Left cardiac atrium (tissue), 4 donors: ENCODE measurements at regions not wholly inside any gene's neighbourhood (a gene's known extent, or its start where the extent isn't known, plus 50 kb on each side); places are given as distances from the start of the nearest gene placed in this dataset.

Source experiments
- ATAC-seq, 2 donors: fragments of 200-7000 bp; cut with Tn5 transposase; one replicate each; pipeline ENCODE4 v1.9.1; 2020; ENCODE audit warnings: mild to moderate bottlenecking in 2 of 2, moderate library complexity in 2 of 2
- DNase-seq: peaks from one replicate; pipeline ENCODE4 v3.0.0-alpha.2; 2020
- intact Hi-C, 2 donors: fragments of 100-400 bp; cut with DNase I; formaldehyde crosslinking; loops; one replicate each; pipeline versions ENCODE4 v1.14.1 to v1.15.1; 2022 to 2023
- donor health status: DM: no; HTN: yes; CAD: no.
- donor health status: DM: no; HTN: yes; CAD: no; lungs with severe emphysema.
- donor health status: DM: yes; HTN: yes; CAD: no.
- donor health status: Dilated cardiomyopathy.

DNA sequence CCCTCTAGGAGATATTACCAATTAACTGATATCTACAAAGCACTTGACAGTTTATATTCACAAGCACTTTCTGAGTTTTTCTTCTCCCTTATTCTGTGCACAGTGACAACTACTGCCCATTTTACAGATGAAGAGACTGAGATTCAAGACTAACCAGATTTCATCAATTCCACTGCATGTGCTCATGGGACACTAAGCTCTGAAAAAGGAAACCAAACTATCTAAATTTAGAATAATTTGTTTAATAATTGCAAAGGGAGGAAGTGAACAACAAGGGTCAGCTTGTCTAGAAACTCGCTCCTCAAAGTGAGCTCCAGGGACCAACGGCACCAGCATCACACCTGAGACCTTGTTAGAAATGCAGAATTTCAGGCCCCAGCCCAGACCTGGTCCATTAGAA, 50.8 kb upstream of the MYLIP start:
- DNase-seq (no peak), ATAC-seq (no peak)
- intact Hi-C loops, result no loop called here

DNA sequence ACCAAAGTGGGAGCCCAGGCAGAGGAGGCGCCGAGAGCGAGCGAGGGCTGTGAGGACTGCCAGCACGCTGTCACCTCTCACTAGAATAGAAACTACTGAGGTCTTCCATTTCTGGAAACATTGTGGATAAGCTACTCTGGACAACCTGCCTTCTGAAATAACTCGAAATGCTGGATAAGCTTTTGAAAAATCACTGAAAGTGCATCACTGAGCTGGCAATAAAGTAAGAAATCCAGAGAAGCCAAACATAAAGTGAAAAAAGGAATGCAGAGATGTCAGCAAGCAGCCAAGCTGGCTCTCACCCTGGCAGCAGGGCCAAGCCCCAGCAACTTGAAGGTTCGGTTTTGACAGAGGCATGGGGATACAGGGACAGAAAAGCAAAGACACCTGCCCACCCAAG, 59.2 kb upstream of the MYLIP start:
- ATAC-seq, result no peak
- intact Hi-C loops, result no loop called here
- no peak for DNase-seq

- ATAC-seq (no peak), DNase-seq (no peak)
- intact Hi-C loops, result no loop called here
These were observed 59.7 kb upstream of the MYLIP start for GRCh38 chr6:16069222-16069621.

- DNase-seq (no peak), ATAC-seq (no peak)
- intact Hi-C loops, result no loop called here
These were observed 61.3 kb upstream of the MYLIP start for GRCh38 chr6:16067568-16067967.

DNA sequence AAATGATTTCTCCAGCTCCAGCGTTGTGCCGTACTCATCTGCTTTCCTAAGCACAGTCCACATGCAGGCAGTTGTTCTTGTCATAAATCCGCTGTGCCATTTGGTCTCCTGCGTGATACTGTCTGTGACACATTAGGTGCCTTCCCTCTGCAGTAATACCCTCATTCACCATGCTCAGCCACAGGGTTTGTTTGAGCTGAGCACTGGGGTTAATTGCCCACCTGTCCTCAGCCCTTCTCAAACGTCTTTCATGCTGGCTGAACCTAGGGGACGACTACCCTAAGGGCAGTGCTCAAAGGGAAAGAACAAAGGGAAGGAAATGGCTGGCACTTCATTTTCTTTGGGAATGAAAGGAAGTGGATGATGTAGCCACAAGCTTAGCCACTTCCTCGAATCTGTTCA, 64.2 kb upstream of the MYLIP start:
- no peak for DNase-seq
- ATAC-seq, result no peak
- intact Hi-C loops, result no loop called here

GRCh38 chr6:16063580-16063979, 65.3 kb upstream of the MYLIP start:
- DNase-seq (no peak), ATAC-seq (no peak)
- intact Hi-C loops, result no loop called here

GRCh38 chr6:16061818-16062217, 67.1 kb upstream of the MYLIP start:
- ATAC-seq (no peak), DNase-seq (no peak)
- intact Hi-C loops, result no loop called here

- ATAC-seq (no peak), DNase-seq (no peak)
- intact Hi-C loops, result no loop called here
These were observed 68.8 kb upstream of the MYLIP start for GRCh38 chr6:16060039-16060438.

- intact Hi-C loops, result no loop called here
- ATAC-seq, result no peak
- no peak for DNase-seq
These were observed 69.4 kb upstream of the MYLIP start for GRCh38 chr6:16059496-16059895.

DNA sequence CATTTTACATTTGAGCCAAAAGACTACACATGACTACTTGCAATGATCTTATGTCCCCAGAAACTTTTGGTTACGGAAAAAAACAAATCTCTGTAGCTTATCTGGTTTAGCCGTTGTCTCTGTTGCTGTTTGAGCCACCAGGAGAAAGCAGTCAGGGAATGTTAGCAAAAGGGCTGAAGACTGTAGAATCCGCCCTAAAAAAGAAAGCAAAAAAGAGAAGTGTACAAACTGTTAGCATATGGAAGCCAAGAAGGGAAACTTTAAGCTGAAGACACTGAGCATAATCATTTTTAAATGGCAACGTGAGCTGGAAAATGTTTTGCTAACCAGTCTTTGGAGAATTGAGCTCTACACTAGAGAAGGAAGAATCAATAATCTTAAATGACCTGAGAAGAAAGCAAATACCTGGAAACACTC, 69.9 kb upstream of the MYLIP start:
- intact Hi-C loops, result no loop called here
- ATAC-seq (no peak), DNase-seq (no peak)

- intact Hi-C loops, result no loop called here
- ATAC-seq (no peak), DNase-seq (no peak)
These were observed 70.5 kb upstream of the MYLIP start for GRCh38 chr6:16058201-16058928.

DNA sequence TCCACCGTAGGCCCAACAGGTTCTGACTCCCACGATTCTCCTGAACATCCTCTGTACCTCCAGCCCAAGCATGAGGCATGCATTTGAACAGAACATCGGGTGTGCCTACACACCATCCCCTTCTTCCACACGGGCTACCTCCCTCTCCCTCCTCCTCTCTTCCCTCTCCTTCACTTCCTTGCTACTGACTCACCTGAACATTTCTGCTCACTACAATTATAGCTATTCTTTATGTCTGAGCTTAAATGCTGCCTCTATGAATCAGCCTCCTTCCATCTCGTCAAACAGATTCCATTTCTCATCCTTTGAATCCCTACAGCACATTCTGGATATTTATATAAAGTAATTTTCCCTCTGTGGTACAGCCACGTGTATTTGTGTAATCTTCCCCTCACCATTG, 71.4 kb upstream of the MYLIP start:
- no peak for ATAC-seq
- intact Hi-C loops, result no loop called here

DNA sequence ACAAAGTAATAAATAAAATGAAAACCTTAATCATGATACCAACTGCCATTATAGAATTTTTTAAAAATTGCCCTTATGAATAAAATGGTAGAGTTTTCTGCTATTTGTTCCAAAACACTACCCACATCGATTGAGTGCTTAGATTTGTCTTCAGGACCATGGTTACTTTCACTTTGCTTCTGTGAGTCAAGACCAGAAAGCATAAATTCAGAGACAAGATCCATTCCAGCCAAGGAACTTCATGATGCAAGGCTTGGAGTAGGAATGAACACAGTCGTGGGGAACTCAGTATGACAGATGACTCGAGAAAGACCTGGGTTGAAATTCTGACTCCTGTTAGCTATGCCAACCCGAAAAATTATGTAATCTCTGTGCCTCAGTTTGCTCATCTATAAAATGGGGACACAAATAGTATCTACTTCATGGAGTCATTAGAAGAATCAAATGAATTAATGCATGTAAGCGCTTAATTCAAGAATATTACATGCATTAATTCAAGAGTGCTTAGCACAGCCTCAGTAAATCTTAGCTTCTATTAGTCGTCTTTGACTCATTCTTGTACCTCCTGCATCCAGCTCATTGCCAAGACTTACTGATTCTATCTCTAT, 72.5 kb upstream of the MYLIP start:
- no peak for DNase-seq
- intact Hi-C loops, result no loop called here
- no peak for ATAC-seq

More for the DNA sequence above, 71.4 kb upstream of the MYLIP start:
- DNase-seq, result no peak

DNA sequence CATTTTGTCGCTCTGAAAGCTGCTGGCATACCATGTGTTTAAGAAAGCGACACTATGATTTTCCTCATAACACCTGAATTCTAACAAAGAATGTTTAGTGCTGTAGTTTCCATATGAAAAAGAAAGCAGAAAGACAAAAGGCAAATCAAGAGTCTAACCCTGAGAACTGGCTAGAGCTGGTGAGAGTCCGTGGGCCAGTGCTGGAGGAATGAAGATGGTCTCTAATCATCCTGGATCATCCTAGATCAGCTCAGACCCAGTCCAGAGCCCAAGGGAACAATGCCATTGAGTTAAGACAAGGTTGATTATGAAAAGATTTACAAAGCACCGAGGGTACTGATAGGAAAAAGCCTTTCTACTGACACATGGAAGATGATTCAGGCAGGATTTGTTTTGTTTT, 73.0 kb upstream of the MYLIP start:
- intact Hi-C loops, result no loop called here
- DNase-seq (no peak), ATAC-seq (no peak)

GRCh38 chr6:16049168-16049567, 79.7 kb upstream of the MYLIP start:
- ATAC-seq, result no peak
- no peak for DNase-seq
- intact Hi-C loops, result no loop called here

GRCh38 chr6:16048221-16048620, 80.7 kb upstream of the MYLIP start:
- no peak for ATAC-seq
- intact Hi-C loops, result no loop called here
- DNase-seq, result no peak

- no peak for ATAC-seq
- DNase-seq, result no peak
- intact Hi-C loops, result no loop called here
These were observed 81.4 kb upstream of the MYLIP start for GRCh38 chr6:16047435-16047990.

GRCh38 chr6:16045238-16045637, 83.6 kb upstream of the MYLIP start:
- intact Hi-C loops, result no loop called here
- ATAC-seq, result no peak
- DNase-seq, result no peak

DNA sequence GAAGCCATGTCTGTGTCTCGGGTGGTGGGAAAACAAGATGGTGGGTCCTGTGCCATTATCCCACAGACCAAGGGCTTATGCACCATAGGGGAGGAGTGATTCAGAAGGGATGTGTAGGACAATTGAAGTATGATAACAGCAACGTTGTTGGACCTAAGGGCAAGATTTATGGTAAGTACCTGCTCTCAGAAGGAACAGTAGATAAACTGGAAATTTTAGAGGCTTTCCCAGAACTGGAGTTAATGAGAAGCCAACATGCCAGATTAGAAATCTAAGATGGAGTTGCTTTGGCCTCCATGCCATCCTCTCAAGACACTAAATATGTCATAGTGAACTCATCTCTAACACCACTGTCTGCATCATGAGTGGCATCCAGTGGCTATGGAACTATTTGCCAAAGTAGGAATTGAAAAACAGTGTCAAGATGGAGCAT, 84.7 kb upstream of the MYLIP start:
- intact Hi-C loops, result no loop called here
- ATAC-seq (no peak), DNase-seq (no peak)

DNA sequence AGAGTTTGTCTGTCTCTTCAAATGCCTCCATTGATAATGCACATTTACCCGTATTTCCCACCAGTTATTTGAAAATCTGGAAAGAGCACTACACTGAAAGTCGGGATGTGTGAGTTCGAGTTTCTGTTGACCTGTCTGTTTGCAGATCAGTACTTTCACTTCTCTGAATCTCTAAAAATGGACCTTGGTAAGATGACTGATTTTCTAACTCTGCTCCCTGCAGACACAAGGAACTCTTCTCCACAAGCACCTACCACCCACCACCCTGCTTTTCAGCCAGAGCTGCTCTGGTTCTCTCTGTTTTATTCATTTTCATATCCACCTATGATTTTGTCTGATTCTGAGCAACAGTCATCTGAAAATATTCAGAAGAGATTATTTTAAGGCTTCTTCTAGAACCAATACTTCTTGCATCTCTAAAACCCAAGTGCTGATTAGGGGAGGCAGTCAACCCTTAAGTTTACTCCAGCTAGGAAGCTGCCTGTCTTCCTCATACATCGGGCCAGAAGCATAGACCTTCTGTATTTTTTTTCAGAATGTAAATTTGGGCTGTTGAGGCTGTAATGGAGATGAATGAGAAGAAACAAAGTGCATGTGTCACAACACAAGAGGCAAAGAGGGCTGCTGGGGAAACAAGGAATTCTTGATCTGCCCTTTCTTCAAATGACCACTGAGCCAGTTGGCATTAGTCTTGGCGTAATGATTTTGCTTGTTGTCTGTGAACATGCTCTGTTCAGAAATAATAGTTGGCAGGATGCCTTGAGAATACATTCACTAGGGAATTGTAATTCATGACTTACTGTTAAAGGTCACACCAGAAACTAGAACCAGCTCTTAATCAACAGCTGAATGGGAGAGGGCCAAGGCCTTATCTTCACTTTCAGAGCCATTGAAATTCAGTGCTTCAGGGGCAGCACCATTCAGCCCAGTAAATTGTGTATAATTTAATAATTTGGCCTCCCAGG, 85.4 kb upstream of the MYLIP start:
- ATAC-seq, result peak in 1 of 2 donors; percentile 92
- intact Hi-C loops, result no loop called here
- DNase-seq, result no peak
